ENCODE measurements at regions not wholly inside any gene's neighbourhood (a gene's known extent, or its start where the extent isn't known, plus 50 kb on each side); places are given as distances from the start of the nearest gene placed in this dataset.

DNA sequence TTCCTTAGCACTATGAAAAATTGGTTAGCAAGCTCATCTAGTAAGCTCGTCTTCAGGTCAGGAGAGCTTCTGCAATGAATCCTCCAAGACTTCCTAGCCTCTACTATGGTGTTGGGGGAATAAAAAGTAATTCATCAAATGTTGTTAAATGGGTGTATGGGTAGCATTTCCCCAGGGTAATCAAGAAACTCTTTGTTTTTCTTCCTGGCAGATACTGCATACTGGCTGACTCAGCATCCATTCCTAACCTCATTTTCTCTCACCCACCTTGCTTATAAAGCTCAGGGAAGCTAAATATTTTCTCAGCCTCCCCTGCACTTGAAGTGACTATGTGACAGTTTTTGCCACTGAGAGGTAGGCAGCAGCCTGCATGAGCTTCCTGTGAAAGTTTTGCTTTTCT, 83.4 kb downstream of the MAB21L3 start:
- H4K20me1 ChIP-seq (ENCODE audit: insufficient read depth, low read length): no peaks in the 10 kb centered on the region
- H3K4me1 ChIP-seq (ENCODE audit: control insufficient read depth, insufficient read depth, low read length): no peaks in the 10 kb centered on the region
- no peak overlapping the region for H2AK5ac ChIP-seq (ENCODE audit: low read depth, low read length)
- H4K91ac ChIP-seq (ENCODE audit: insufficient read depth, low read depth, low read length): no peak overlapping the region
- H2AK9ac ChIP-seq (replicated peaks; ENCODE audit: low read depth, low read length, poor library complexity): no peak overlapping the region
- no peak overlapping the region for H3K27ac ChIP-seq (ENCODE audit: insufficient read depth, low read length)
- ATAC-seq (ENCODE audit: low read depth) (no peak), DNase-seq (no peak)
- no TSS peak for BruUV-seq (replicated peaks)
- ChIA-PET CTCF (no interaction called here), POLR2A (ENCODE audit: unreplicated experiment) (no interaction called here)
- no peak overlapping the region for H3K23ac ChIP-seq (ENCODE audit: low read depth, low read length)
- dilution Hi-C loops (cut with HindIII; ENCODE audit: low sequenced_read_pairs, unreplicated experiment): no loop called here
- H2BK5ac ChIP-seq (ENCODE audit: low read depth, low read length, poor library complexity, severe bottlenecking): no peak overlapping the region
- H3K79me1 ChIP-seq (ENCODE audit: low read depth in 1 of 2, low read length in 2 of 2): no peaks in the 10 kb centered on the region
- no peak overlapping the region for H3K4me3 ChIP-seq (ENCODE audit: insufficient read depth, low read depth, low read length)
- no peak overlapping the region for H4K8ac ChIP-seq (ENCODE audit: low read depth in 2 of 2, low read length in 2 of 2)
- no peak overlapping the region for H3K18ac ChIP-seq (ENCODE audit: low read depth, low read length)
- no peaks in the 10 kb centered on the region for H3K36me3 ChIP-seq (ENCODE audit: control insufficient read depth, insufficient read depth, low read length)
- H3K4ac ChIP-seq (ENCODE audit: low read depth, low read length): no peak overlapping the region
- no peak overlapping the region for H2BK20ac ChIP-seq (ENCODE audit: low read depth, low read length)
- H4K5ac ChIP-seq (ENCODE audit: low read depth, low read length): no peak overlapping the region
- no peak overlapping the region for H2BK15ac ChIP-seq (ENCODE audit: low read depth, low read length)
- in situ Hi-C loops (cut with MboI; ENCODE audit: low sequenced_read_pairs): no loop called here
- WGBS, 2 experiments (ENCODE audit: extremely low coverage in 2 of 2, insufficient read length in 1 of 2): no CpG with 5 or more reads among the region's 1 CpG
- TF ChIP-seq, protein P1, sequence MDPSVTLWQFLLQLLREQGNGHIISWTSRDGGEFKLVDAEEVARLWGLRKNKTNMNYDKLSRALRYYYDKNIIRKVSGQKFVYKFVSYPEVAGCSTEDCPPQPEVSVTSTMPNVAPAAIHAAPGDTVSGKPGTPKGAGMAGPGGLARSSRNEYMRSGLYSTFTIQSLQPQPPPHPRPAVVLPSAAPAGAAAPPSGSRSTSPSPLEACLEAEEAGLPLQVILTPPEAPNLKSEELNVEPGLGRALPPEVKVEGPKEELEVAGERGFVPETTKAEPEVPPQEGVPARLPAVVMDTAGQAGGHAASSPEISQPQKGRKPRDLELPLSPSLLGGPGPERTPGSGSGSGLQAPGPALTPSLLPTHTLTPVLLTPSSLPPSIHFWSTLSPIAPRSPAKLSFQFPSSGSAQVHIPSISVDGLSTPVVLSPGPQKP (IDR thresholded peaks at IDR 0.05; ENCODE audit: borderline replicate concordance, low read depth, low read length): no peak
- TF ChIP-seq RFX5 (IDR thresholded peaks at IDR 0.05; ENCODE audit: low read depth, low read length) (no peak), BHLHE40 (IDR thresholded peaks at IDR 0.05; ENCODE audit: low read depth, low read length) (no peak)
- TF ChIP-seq, protein P2, sequence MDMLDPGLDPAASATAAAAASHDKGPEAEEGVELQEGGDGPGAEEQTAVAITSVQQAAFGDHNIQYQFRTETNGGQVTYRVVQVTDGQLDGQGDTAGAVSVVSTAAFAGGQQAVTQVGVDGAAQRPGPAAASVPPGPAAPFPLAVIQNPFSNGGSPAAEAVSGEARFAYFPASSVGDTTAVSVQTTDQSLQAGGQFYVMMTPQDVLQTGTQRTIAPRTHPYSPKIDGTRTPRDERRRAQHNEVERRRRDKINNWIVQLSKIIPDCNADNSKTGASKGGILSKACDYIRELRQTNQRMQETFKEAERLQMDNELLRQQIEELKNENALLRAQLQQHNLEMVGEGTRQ (IDR thresholded peaks at IDR 0.05; ENCODE audit: low read depth, low read length): no peak
- H3K14ac ChIP-seq (replicated peaks; ENCODE audit: low read depth, low read length): no peak overlapping the region
- no peak overlapping the region for H2AFZ ChIP-seq (replicated peaks; ENCODE audit: low read length, poor library complexity)
- H3K9me3 ChIP-seq (ENCODE audit: control insufficient read depth, insufficient read depth, low read length): no peaks in the 10 kb centered on the region
- intact Hi-C loops (cut with micrococcal nuclease): no loop called here
- H3K9ac ChIP-seq (ENCODE audit: low read depth, low read length): no peak overlapping the region
- no peak overlapping the region for H2BK120ac ChIP-seq (ENCODE audit: low read depth, low read length)
- H3K4me2 ChIP-seq (ENCODE audit: low read depth, low read length): no peak overlapping the region
- H3K56ac ChIP-seq (ENCODE audit: extremely low read depth, insufficient read depth, low read length): no peak overlapping the region
- no peaks in the 10 kb centered on the region for H3K9me1 ChIP-seq (ENCODE audit: insufficient read depth, low read length)
- peaks cover 1% of the 10 kb centered on the region; the same call in 1 of the 2 replicates for H3K27me3 ChIP-seq (ENCODE audit: control insufficient read depth, insufficient read depth, low read length)
